K562 (cell line): ENCODE measurements at regions not wholly inside any gene's neighbourhood (a gene's known extent, or its start where the extent isn't known, plus 50 kb on each side); places are given as distances from the start of the nearest gene placed in this dataset.

ENCODE experiments used
- ATAC-seq: fragments of 200-7000 bp; cut with Tn5 transposase; 3 replicates; pipeline ENCODE4 v1.9.1; 2020; ENCODE audit warnings: moderate library complexity
- BruUV-seq: library from RNA; stranded (reverse); fragments of 400-500 nt; replicated peaks from 2 replicates; lab custom pipeline; 2021; lab: Mats Ljungman, UMichigan
- CTCF ChIA-PET: fragments of 300-600 bp; formaldehyde crosslinking; extraction: SDS; loops from one replicate; lab custom pipeline; 2021; ENCODE audit warnings: low intra/inter-chr PET ratio; lab: Yijun Ruan, JAX
- POLR2A ChIA-PET: fragments of 300-600, 350-650 bp; sonication (Branson Sonifier 250); formaldehyde crosslinking; extraction: SDS; loops from one replicate; lab custom pipeline; 2021; ENCODE audit warnings: antibody characterized with exemption, inconsistent platforms; lab: Yijun Ruan, JAX
- DNase-seq, 4 experiments: peaks; one replicate each; pipeline versions ENCODE4 v3.0.0 to v3.0.0-alpha.2; 2011 to 2018; ENCODE audit warnings: low spot score in 3 of 4, mixed read lengths in 3 of 4; ENCODE audit errors: extremely low read depth in 1 of 4
- FAIRE-seq: peaks from 2 replicates; lab custom pipeline; 2011; peaks lifted over from hg19 to GRCh38; lab: Jason Lieb, UNC
- H2AFZ ChIP-seq: 2 replicates; pipeline ENCODE4 v1.6.0; 2011; ENCODE audit warnings: low read depth, low read length, control low read depth, inconsistent platforms
- H3K27ac ChIP-seq: fragments of 200-600 bp; 3 replicates; pipeline ENCODE4 v1.8.0; 2011; ENCODE audit warnings: low read depth, mild to moderate bottlenecking, control low read depth, inconsistent platforms, low read length, moderate library complexity, mixed read lengths; ENCODE audit errors: extremely low read depth
- H3K27me3 ChIP-seq, 2 experiments: fragments of 300-600 bp in 1 of 2; 2 replicates in 1 of 2; 3 replicates in 1 of 2; pipeline versions ENCODE4 v1.6.0 to v1.8.0; 2011; ENCODE audit warnings: inconsistent platforms in 2 of 2, low read length in 2 of 2, mild to moderate bottlenecking in 1 of 2, mixed read lengths in 1 of 2, moderate library complexity in 1 of 2; ENCODE audit not compliant: control insufficient read depth in 2 of 2, insufficient read depth in 2 of 2
- H3K36me3 ChIP-seq: fragments of 300-600 bp; 3 replicates; pipeline ENCODE4 v1.8.0; 2011; ENCODE audit warnings: mild to moderate bottlenecking, low read length, inconsistent platforms; ENCODE audit not compliant: control insufficient read depth, insufficient read depth
- H3K4me1 ChIP-seq, 2 experiments: fragments of 200-600 bp in 1 of 2; replicated peaks in 1 of 2; 2 replicates in 1 of 2; 3 replicates in 1 of 2; pipeline versions ENCODE4 v1.5.1 to v1.8.0; 2011; ENCODE audit warnings: inconsistent platforms in 2 of 2, low read length in 2 of 2, mild to moderate bottlenecking in 1 of 2, mixed read lengths in 1 of 2, moderate library complexity in 1 of 2; ENCODE audit not compliant: control insufficient read depth in 2 of 2, insufficient read depth in 2 of 2
- H3K4me2 ChIP-seq: 2 replicates; pipeline ENCODE4 v1.6.1; 2011; ENCODE audit warnings: low read length, control low read depth, inconsistent platforms, mixed read lengths; ENCODE audit not compliant: insufficient read depth
- H3K4me3 ChIP-seq: fragments of 200-600 bp; sonication (generic), shearing (Covaris generic); 2 replicates; pipeline ENCODE4 v1.5.1; 2016; ENCODE audit warnings: control low read depth, inconsistent platforms
- H3K79me2 ChIP-seq: fragments of 200-600 bp; 3 replicates; pipeline ENCODE4 v1.8.0; 2011; ENCODE audit warnings: low read length, inconsistent platforms; ENCODE audit not compliant: control insufficient read depth, insufficient read depth
- H3K9ac ChIP-seq, 2 experiments: 2 replicates each; pipeline versions ENCODE4 v1.6.0 to v1.6.1; 2011; ENCODE audit warnings: low read depth in 2 of 2, low read length in 2 of 2, control low read depth in 1 of 2, inconsistent platforms in 1 of 2, mild to moderate bottlenecking in 1 of 2, mixed read lengths in 1 of 2; ENCODE audit not compliant: insufficient read depth in 1 of 2
- H3K9me1 ChIP-seq: one replicate; pipeline ENCODE4 v1.6.0; 2011; ENCODE audit warnings: inconsistent platforms, mild to moderate bottlenecking, low read length, moderate library complexity; ENCODE audit not compliant: control insufficient read depth, insufficient read depth
- H3K9me3 ChIP-seq: replicated peaks from 2 replicates; pipeline ENCODE4 v1.5.1; 2011; ENCODE audit warnings: low read depth, low read length, inconsistent platforms; ENCODE audit not compliant: control insufficient read depth, insufficient read depth
- H4K20me1 ChIP-seq: replicated peaks from 2 replicates; pipeline ENCODE4 v1.6.1; 2011; ENCODE audit warnings: low read length, inconsistent platforms, mixed read lengths; ENCODE audit not compliant: control insufficient read depth, insufficient read depth
- ARID1B ChIP-seq: fragments of 450-650 bp; IDR thresholded peaks from 2 replicates; pipeline ENCODE4 v1.6.1; 2016; ENCODE audit warnings: antibody characterized with exemption, mild to moderate bottlenecking, inconsistent platforms
- BACH1 ChIP-seq: fragments of 200-800 bp; sonication (Bioruptor generic); IDR thresholded peaks from 2 replicates; pipeline ENCODE4 v1.6.1; 2016; ENCODE audit warnings: missing genetic modification characterization, missing compliant biosample characterization
- CHCHD3 ChIP-seq: fragments of 250-450 bp; sonication (Bioruptor Pico); IDR thresholded peaks from 2 replicates; pipeline ENCODE4 v2.1.2; 2022; ENCODE audit warnings: mild to moderate bottlenecking
- EGR1 ChIP-seq: fragments of 450-650 bp; conservative IDR thresholded peaks from 2 replicates; pipeline ENCODE4 v1.6.1; 2017; ENCODE audit warnings: mild to moderate bottlenecking
- JUN ChIP-seq, 2 experiments: sonication (generic) in 1 of 2; formaldehyde crosslinking in 1 of 2; IDR thresholded peaks; 2 replicates each; pipeline versions ENCODE4 v1.6.1 to v1.8.0; 2012 to 2022; ENCODE audit warnings: borderline replicate concordance in 2 of 2, mild to moderate bottlenecking in 2 of 2, improper control_type of control experiment in 1 of 2, low read depth in 1 of 2, low read length in 1 of 2, missing genetic modification reagents in 1 of 2
- KLF6 ChIP-seq: fragments of 250-450 bp; sonication (Bioruptor Pico); IDR thresholded peaks from 2 replicates; pipeline ENCODE4 v1.4.0; 2020; ENCODE audit warnings: mild to moderate bottlenecking, moderate library complexity, borderline replicate concordance
- MAFF ChIP-seq: IDR thresholded peaks from 2 replicates; pipeline ENCODE4 v1.6.1; 2012; ENCODE audit warnings: low read length, improper control_type of control experiment
- MLX ChIP-seq, 2 experiments: fragments of 450-650 bp in 1 of 2; sonication (generic) in 1 of 2; formaldehyde crosslinking; conservative IDR thresholded peaks; 2 replicates each; pipeline versions ENCODE4 v1.4.0 to v1.8.1; 2020 to 2022; ENCODE audit warnings: mild to moderate bottlenecking in 1 of 2, missing genetic modification reagents in 1 of 2
- MXI1 ChIP-seq: IDR thresholded peaks from 2 replicates; pipeline ENCODE4 v1.6.1; 2011; ENCODE audit warnings: low read depth, mild to moderate bottlenecking, improper control_type of control experiment, low read length
- NCOA6 ChIP-seq: fragments of 450-650 bp; IDR thresholded peaks from 2 replicates; pipeline ENCODE4 v1.6.1; 2017; ENCODE audit warnings: mild to moderate bottlenecking
- PTTG1 ChIP-seq: fragments of 450-650 bp; IDR thresholded peaks from 2 replicates; pipeline ENCODE4 v1.6.1; 2016; ENCODE audit warnings: low read depth, mild to moderate bottlenecking, missing genetic modification characterization, missing compliant biosample characterization
- SIX5 ChIP-seq, 2 experiments: IDR thresholded peaks; 2 replicates each; pipeline ENCODE4 v1.6.1; 2011; ENCODE audit warnings: low read length in 2 of 2, borderline replicate concordance in 1 of 2, low read depth in 1 of 2, mild to moderate bottlenecking in 1 of 2, moderate library complexity in 1 of 2; ENCODE audit not compliant: insufficient read depth in 1 of 2
- SMARCA4 ChIP-seq: fragments of 450-650 bp; IDR thresholded peaks from 2 replicates; pipeline ENCODE4 v1.6.1; 2016
- ZNF408 ChIP-seq: fragments of 250-450 bp; sonication (Bioruptor Pico); IDR thresholded peaks from 2 replicates; pipeline ENCODE4 v1.4.0; 2020; ENCODE audit warnings: low read depth, mild to moderate bottlenecking, moderate library complexity
- whole genome bisulfite sequencing: fragments of 100-300 bp; shearing (Covaris generic); methylation state at CpG from one replicate; pipeline ENCODE4 v1.1.6; 2016; ENCODE audit warnings: low coverage, mixed read lengths; ENCODE audit not compliant: insufficient coverage; ENCODE audit errors: missing lambda C conversion rate; 5-methylcytosine and 5-hydroxymethylcytosine counted together
- in situ Hi-C: fragments of 300-500 bp; cut with MboI; formaldehyde crosslinking; loops from 4 replicates; pipeline ENCODE4 v1.15.0; 2018; ENCODE audit warnings: inconsistent platforms, mixed read lengths
- intact Hi-C: fragments of 100-400 bp; cut with micrococcal nuclease; formaldehyde crosslinking; loops from 2 replicates; pipeline ENCODE4 v1.14.2; 2022

- H2AFZ ChIP-seq = no peak overlapping the region
- CTCF ChIA-PET = no interaction called here
- no peaks in the 10 kb centered on the region for H3K27me3 ChIP-seq
- POLR2A ChIA-PET = no interaction called here
- no peaks in the 10 kb centered on the region for H3K36me3 ChIP-seq
- no peak overlapping the region for H3K9ac ChIP-seq
- no peaks in the 10 kb centered on the region for H3K9me1 ChIP-seq
- no peak for TF ChIP-seq PTTG1
- no peak for TF ChIP-seq KLF6
- no peak for TF ChIP-seq ARID1B
- no peak for TF ChIP-seq MXI1
- no peak for TF ChIP-seq JUN (IDR thresholded peaks at IDR 0.05; ENCODE audit: borderline replicate concordance, low read depth, low read length)
- no peak for TF ChIP-seq JUN (CRISPR knock-in tag; IDR thresholded peaks at IDR 0.05; ENCODE audit: borderline replicate concordance)
- no peak for TF ChIP-seq EGR1
- TF ChIP-seq NCOA6 = no peak
- no peak for TF ChIP-seq SMARCA4
- no peak for TF ChIP-seq SIX5 (IDR thresholded peaks at IDR 0.05; ENCODE audit: borderline replicate concordance in 1 of 2, insufficient read depth in 1 of 2, low read depth in 1 of 2, low read length in 2 of 2)
- TF ChIP-seq MLX (CRISPR knock-in tag; conservative IDR thresholded peaks at IDR 0.05) = no peak
- TF ChIP-seq CHCHD3 (CRISPR knock-in tag) = no peak
- TF ChIP-seq BACH1 (tag) = no peak
- no peak for TF ChIP-seq ZNF408 (CRISPR knock-in tag)
- TF ChIP-seq MAFF = no peak
- no peaks in the 10 kb centered on the region for H3K79me2 ChIP-seq
- FAIRE-seq (no peak), ATAC-seq (no peak), DNase-seq (no peak)
- in situ Hi-C loops = no loop called here
- intact Hi-C loops = no loop called here
- H3K4me1 ChIP-seq = no peaks in the 10 kb centered on the region
- no peak overlapping the region for H3K4me3 ChIP-seq
- no peaks in the 10 kb centered on the region for H3K9me3 ChIP-seq
- 0% methylated on average over 1 of the region's 1 CpG for WGBS
- no TSS peak for BruUV-seq
- H3K4me2 ChIP-seq = no peak overlapping the region
- no peak overlapping the region for H3K27ac ChIP-seq
- H4K20me1 ChIP-seq = no peaks in the 10 kb centered on the region
These were observed 436.8 kb upstream of the SPANXN1 start for GRCh38 chrX:144810539-144810938.
